GM10248 (cell line): ENCODE measurements at regions not wholly inside any gene's neighbourhood (a gene's known extent, or its start where the extent isn't known, plus 50 kb on each side); places are given as distances from the start of the nearest gene placed in this dataset.

Experiments used
- CTCF ChIA-PET: fragments of 300-600 bp; sonication (Branson Sonifier 250); formaldehyde crosslinking; extraction: SDS; loops from one replicate; lab custom pipeline; 2021; ENCODE audit warnings: antibody characterized with exemption; lab: Yijun Ruan, JAX
- POLR2A ChIA-PET: fragments of 350-650 bp; sonication (Branson Sonifier 250); formaldehyde crosslinking; extraction: SDS; loops from one replicate; lab custom pipeline; 2020; ENCODE audit warnings: antibody characterized with exemption; lab: Yijun Ruan, JAX
- DNase-seq: peaks from one replicate; pipeline ENCODE4 v3.0.0; 2012; ENCODE audit errors: extremely low spot score
- CTCF ChIP-seq: IDR thresholded peaks from 2 replicates; pipeline ENCODE4 v1.5.1; 2012; ENCODE audit warnings: mild to moderate bottlenecking, low read depth; ENCODE audit errors: extremely low read depth, missing control alignments, control extremely low read depth

GRCh38 chr1:4481451-4481850 is 173.0 kb upstream of the AJAP1 start:
- POLR2A ChIA-PET, result no interaction called here
- CTCF ChIA-PET, result no interaction called here
- no peak for DNase-seq
- TF ChIP-seq CTCF, result no peak

- CTCF ChIA-PET, result no interaction called here
- POLR2A ChIA-PET, result no interaction called here
- TF ChIP-seq CTCF, result no peak
- DNase-seq, result no peak
These were observed 171.9 kb upstream of the AJAP1 start for GRCh38 chr1:4482526-4482925.

- POLR2A ChIA-PET, result no interaction called here
- CTCF ChIA-PET, result no interaction called here
- no peak for DNase-seq
- TF ChIP-seq CTCF, result no peak
These were observed 171.3 kb upstream of the AJAP1 start for GRCh38 chr1:4483021-4483625.

- TF ChIP-seq CTCF, result no peak
- ChIA-PET CTCF (no interaction called here), POLR2A (no interaction called here)
These were observed 169.0 kb upstream of the AJAP1 start for GRCh38 chr1:4485398-4485797.

GRCh38 chr1:4485878-4486277 is 168.5 kb upstream of the AJAP1 start:
- POLR2A ChIA-PET, result no interaction called here
- CTCF ChIA-PET, result no interaction called here
- DNase-seq, result no peak
- TF ChIP-seq CTCF, result no peak

More at GRCh38 chr1:4485398-4485797, 169.0 kb upstream of the AJAP1 start:
- no peak for DNase-seq

GRCh38 chr1:4486408-4487120 is 167.8 kb upstream of the AJAP1 start:
- no peak for DNase-seq
- ChIA-PET CTCF (no interaction called here), POLR2A (no interaction called here)
- no peak for TF ChIP-seq CTCF
